Prostate gland (tissue), 2 donors: ENCODE measurements at regions not wholly inside any gene's neighbourhood (a gene's known extent, or its start where the extent isn't known, plus 50 kb on each side); places are given as distances from the start of the nearest gene placed in this dataset.

ENCODE experiments used
- CTCF ChIP-seq, 4 experiments: fragments of 200-600 bp in 2 of 4; fragments of 450-650 bp in 2 of 4; sonication (generic) in 2 of 4; IDR thresholded peaks; 1 replicate in 3 of 4; 2 replicates in 1 of 4; pipeline ENCODE4 v1.5.1; 2016 to 2019; ENCODE audit warnings: antibody characterized with exemption in 4 of 4, mild to moderate bottlenecking in 2 of 4, moderate library complexity in 2 of 4
- POLR2A ChIP-seq: fragments of 450-650 bp; IDR thresholded peaks from one replicate; pipeline ENCODE4 v1.6.1; 2016; ENCODE audit warnings: antibody characterized with exemption, mild to moderate bottlenecking
- POLR2AphosphoS5 ChIP-seq: sonication (generic); formaldehyde crosslinking; IDR thresholded peaks from one replicate; pipeline ENCODE4 v1.6.1; 2017; ENCODE audit warnings: antibody characterized with exemption

GRCh38 chr4:127469959-127470809, 162.6 kb upstream of the INTU start:
- TF ChIP-seq CTCF (IDR thresholded peaks at IDR 0.05) (no peak), POLR2A (no peak), POLR2AphosphoS5 (no peak)
